ENCODE measurements at regions not wholly inside any gene's neighbourhood (a gene's known extent, or its start where the extent isn't known, plus 50 kb on each side); places are given as distances from the start of the nearest gene placed in this dataset.

GRCh38 chr14:101380512-101380911 lies 180.8 kb upstream of the DIO3 start:
- DNase-seq: no peak

GRCh38 chr14:101380940-101381339 lies 180.4 kb upstream of the DIO3 start:
- DNase-seq: no peak

GRCh38 chr14:101383737-101384338 lies 177.5 kb upstream of the DIO3 start:
- DNase-seq: no peak

GRCh38 chr14:101394374-101394773 lies 166.9 kb upstream of the DIO3 start:
- DNase-seq: no peak

GRCh38 chr14:101395779-101396178 lies 165.5 kb upstream of the DIO3 start:
- DNase-seq: no peak

- DNase-seq: no peak
These were observed 164.1 kb upstream of the DIO3 start for GRCh38 chr14:101397206-101397605.

GRCh38 chr14:101398011-101398410 lies 163.3 kb upstream of the DIO3 start:
- DNase-seq: no peak

GRCh38 chr14:101399737-101400517 lies 161.4 kb upstream of the DIO3 start:
- DNase-seq: no peak

GRCh38 chr14:101400830-101401229 lies 160.5 kb upstream of the DIO3 start:
- DNase-seq: no peak

- no peak for DNase-seq
These were observed 158.2 kb upstream of the DIO3 start for GRCh38 chr14:101402936-101403660.

- DNase-seq: no peak
These were observed 156.7 kb upstream of the DIO3 start for GRCh38 chr14:101404426-101405170.

GRCh38 chr14:101405171-101405883 lies 156.0 kb upstream of the DIO3 start:
- DNase-seq: no peak

- DNase-seq: no peak
These were observed 154.4 kb upstream of the DIO3 start for GRCh38 chr14:101406921-101407320.

GRCh38 chr14:101407328-101407727 lies 154.0 kb upstream of the DIO3 start:
- DNase-seq: no peak

- DNase-seq: no peak
These were observed 153.0 kb upstream of the DIO3 start for GRCh38 chr14:101408077-101408831.

- no peak for DNase-seq
These were observed 152.2 kb upstream of the DIO3 start for GRCh38 chr14:101409006-101409543.

GRCh38 chr14:101410126-101410525 lies 151.2 kb upstream of the DIO3 start:
- no peak for DNase-seq

- no peak for DNase-seq
These were observed 150.1 kb upstream of the DIO3 start for GRCh38 chr14:101411151-101411550.

- no peak for DNase-seq
These were observed 149.5 kb upstream of the DIO3 start for GRCh38 chr14:101411779-101412178.

- DNase-seq: no peak
These were observed 148.6 kb upstream of the DIO3 start for GRCh38 chr14:101412739-101413138.

GRCh38 chr14:101417434-101417833 lies 143.9 kb upstream of the DIO3 start:
- DNase-seq: no peak

GRCh38 chr14:101418601-101419000 lies 142.7 kb upstream of the DIO3 start:
- no peak for DNase-seq

Data from stimulated activated CD4-positive, alpha-beta T cell treated with anti-CD3 and anti-CD28 coated beads, Interleukin-4, amount 100 ng/mL, for 4 hours (primary cell).